GM12878 (cell line): ENCODE measurements at regions not wholly inside any gene's neighbourhood (a gene's known extent, or its start where the extent isn't known, plus 50 kb on each side); places are given as distances from the start of the nearest gene placed in this dataset.
A peak's percentile ranks its signal among the peaks of the same experiment; 100 is the strongest.

Source experiments
- ATAC-seq: fragments of 200-7000 bp; cut with Tn5 transposase; 3 replicates; pipeline ENCODE4 v1.9.1; 2020; ENCODE audit warnings: mild to moderate bottlenecking, moderate library complexity
- BruUV-seq: library from RNA; stranded (reverse); fragments of 400-500 nt; replicated peaks from 2 replicates; lab custom pipeline; 2021; lab: Mats Ljungman, UMichigan
- CTCF ChIA-PET: fragments of 300-600 bp; sonication (Branson Sonifier 250); formaldehyde crosslinking; extraction: SDS; loops from one replicate; lab custom pipeline; 2021; ENCODE audit warnings: inconsistent platforms; lab: Yijun Ruan, JAX
- POLR2A ChIA-PET: fragments of 350-600 bp; formaldehyde crosslinking; extraction: SDS; loops from one replicate; lab custom pipeline; 2021; ENCODE audit warnings: inconsistent platforms; lab: Charles Lee
- RAD21 ChIA-PET: fragments of 300-600 bp; sonication (Branson Sonifier 250); formaldehyde crosslinking; loops from one replicate; lab custom pipeline; 2023; ENCODE audit warnings: antibody characterized with exemption; ENCODE audit not compliant: unreplicated experiment; lab: Charles Lee
- SMC1A ChIA-PET: fragments of 300-600 bp; sonication (Branson Sonifier 250); formaldehyde crosslinking; loops from one replicate; lab custom pipeline; 2023; ENCODE audit not compliant: unreplicated experiment, uncharacterized antibody; lab: Charles Lee
- DNase-seq: peaks from one replicate; pipeline ENCODE4 v3.0.0-alpha.2; 2011; ENCODE audit warnings: low read depth, low spot score
- FAIRE-seq: peaks from 3 replicates; lab custom pipeline; 2011; peaks lifted over from hg19 to GRCh38; lab: Jason Lieb, UNC
- H2AFZ ChIP-seq: 2 replicates; pipeline ENCODE4 v1.6.0; 2011; ENCODE audit warnings: low read depth, low read length, control low read depth; ENCODE audit not compliant: control insufficient read depth
- H3K27ac ChIP-seq: 2 replicates; pipeline ENCODE4 v1.5.1; 2011; ENCODE audit warnings: control low read depth; ENCODE audit not compliant: control insufficient read depth, insufficient read depth
- H3K27me3 ChIP-seq, 2 experiments: replicated peaks in 1 of 2; 2 replicates each; pipeline versions ENCODE4 v1.6.0 to v1.6.1; 2011; ENCODE audit warnings: low read length in 1 of 2; ENCODE audit not compliant: control insufficient read depth in 2 of 2, insufficient read depth in 2 of 2
- H3K36me3 ChIP-seq, 2 experiments: 2 replicates each; pipeline ENCODE4 v1.5.1; 2011; ENCODE audit warnings: low read length in 1 of 2; ENCODE audit not compliant: control insufficient read depth in 2 of 2, insufficient read depth in 2 of 2
- H3K4me1 ChIP-seq: 2 replicates; pipeline ENCODE4 v1.6.1; 2011; ENCODE audit warnings: mild to moderate bottlenecking, low read length, moderate library complexity, mixed read lengths; ENCODE audit not compliant: control insufficient read depth, insufficient read depth
- H3K4me2 ChIP-seq: 2 replicates; pipeline ENCODE4 v1.6.0; 2011; ENCODE audit warnings: control low read depth; ENCODE audit not compliant: control insufficient read depth, insufficient read depth
- H3K4me3 ChIP-seq: fragments of 200-600 bp; sonication (generic); 2 replicates; pipeline ENCODE4 v1.5.1; 2016
- H3K79me2 ChIP-seq: 2 replicates; pipeline ENCODE4 v1.6.0; 2011; ENCODE audit warnings: low read length; ENCODE audit not compliant: control insufficient read depth, insufficient read depth
- H3K9ac ChIP-seq: 2 replicates; pipeline ENCODE4 v1.8.0; 2011; ENCODE audit warnings: low read length, control low read depth, mixed read lengths; ENCODE audit not compliant: control insufficient read depth, insufficient read depth
- H3K9me3 ChIP-seq: replicated peaks from 3 replicates; pipeline ENCODE4 v1.5.1; 2011; ENCODE audit warnings: mild to moderate bottlenecking, low read length; ENCODE audit not compliant: control insufficient read depth, insufficient read depth
- H4K20me1 ChIP-seq: 2 replicates; pipeline ENCODE4 v1.6.0; 2011; ENCODE audit not compliant: control insufficient read depth, insufficient read depth
- ATF7 ChIP-seq: fragments of 450-650 bp; IDR thresholded peaks from 2 replicates; pipeline ENCODE4 v1.6.1; 2016; ENCODE audit warnings: low read depth, mild to moderate bottlenecking
- CREB1 ChIP-seq: IDR thresholded peaks from 2 replicates; pipeline ENCODE4 v1.6.1; 2012; ENCODE audit warnings: low read depth, mild to moderate bottlenecking, inconsistent platforms
- CREM ChIP-seq: IDR thresholded peaks from 2 replicates; pipeline ENCODE4 v1.6.1; 2014; ENCODE audit warnings: antibody characterized with exemption, low read depth
- EGR1 ChIP-seq, 2 experiments: IDR thresholded peaks; 1 replicate in 1 of 2; 2 replicates in 1 of 2; pipeline ENCODE4 v1.6.1; 2011 to 2012; ENCODE audit warnings: low read depth in 2 of 2, low read length in 2 of 2, borderline replicate concordance in 1 of 2, mild to moderate bottlenecking in 1 of 2, moderate library complexity in 1 of 2
- GATAD2B ChIP-seq: fragments of 450-650 bp; conservative IDR thresholded peaks from 2 replicates; pipeline ENCODE4 v1.6.1; 2017; ENCODE audit warnings: low read depth, mild to moderate bottlenecking, moderate library complexity
- NBN ChIP-seq: fragments of 450-650 bp; IDR thresholded peaks from 2 replicates; pipeline ENCODE4 v1.6.1; 2016
- NFYB ChIP-seq: IDR thresholded peaks from 2 replicates; pipeline ENCODE4 v1.6.1; 2011; ENCODE audit warnings: low read depth, mild to moderate bottlenecking, low read length, improper control_type of control experiment, moderate library complexity; ENCODE audit not compliant: insufficient read depth
- SPI1 ChIP-seq: IDR thresholded peaks from 2 replicates; pipeline ENCODE4 v1.6.1; 2011; ENCODE audit warnings: low read depth, mild to moderate bottlenecking, low read length, moderate library complexity, borderline replicate concordance; ENCODE audit not compliant: insufficient read depth
- YBX1 ChIP-seq: fragments of 450-650 bp; IDR thresholded peaks from 2 replicates; pipeline ENCODE4 v1.6.1; 2016; ENCODE audit warnings: antibody characterized with exemption
- ZNF274 ChIP-seq: IDR thresholded peaks from one replicate; pipeline ENCODE4 v1.8.0; 2011; ENCODE audit not compliant: insufficient read length, insufficient read depth
- ZZZ3 ChIP-seq: IDR thresholded peaks from 2 replicates; pipeline ENCODE4 v1.6.1; 2011; ENCODE audit warnings: low read depth; ENCODE audit not compliant: control insufficient read depth, insufficient read length
- WGBS: methylation state at CpG from one replicate; pipeline ENCODE4 v1.1.6; 2016; ENCODE audit warnings: low lambda C conversion rate; ENCODE audit not compliant: insufficient replicate concordance, insufficient coverage; ENCODE audit errors: missing lambda C conversion rate; 5-methylcytosine and 5-hydroxymethylcytosine counted together
- in situ Hi-C: fragments of 300-500 bp; cut with MboI; formaldehyde crosslinking; loops from 9 replicates; pipeline ENCODE4 v1.14.3; 2018; ENCODE audit warnings: mixed read lengths
- intact Hi-C: fragments of 100-400 bp; cut with micrococcal nuclease; formaldehyde crosslinking; loops from one replicate; pipeline ENCODE4 v1.14.2; 2022; ENCODE audit not compliant: unreplicated experiment
- TF ChIP-seq, protein P1 (sequence below): IDR thresholded peaks from 2 replicates; pipeline ENCODE4 v1.6.1; 2011; ENCODE audit warnings: mild to moderate bottlenecking, low read depth, low read length, moderate library complexity; ENCODE audit not compliant: insufficient replicate concordance
- TF ChIP-seq, protein P2 (sequence below): fragments of 450-650 bp; conservative IDR thresholded peaks from 2 replicates; pipeline ENCODE4 v1.6.1; 2017; ENCODE audit warnings: mild to moderate bottlenecking, moderate library complexity
- TF ChIP-seq, protein P3 (sequence below): IDR thresholded peaks from 2 replicates; pipeline ENCODE4 v1.6.1; 2012; ENCODE audit warnings: low read length, inconsistent platforms

DNA sequence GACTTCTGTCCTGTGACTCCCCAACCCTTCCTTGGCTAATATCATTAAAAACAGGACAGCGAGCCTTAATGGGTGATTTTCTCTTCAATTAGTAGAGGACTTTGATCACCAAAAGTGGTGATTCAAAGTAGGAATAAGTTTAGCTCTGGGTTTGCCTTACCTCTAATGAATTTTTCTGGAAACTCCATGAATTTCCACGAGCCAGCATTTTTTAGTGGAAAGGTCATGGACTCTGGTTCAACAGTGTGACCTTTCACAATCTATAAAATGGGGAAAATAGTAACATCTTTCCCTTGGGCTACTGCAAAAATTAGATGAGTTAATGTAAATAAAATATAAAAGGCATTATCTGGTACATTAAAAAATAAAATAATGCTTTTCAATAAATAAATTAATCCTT lies 417.8 kb upstream of the NR2F2 start:
- Histone ChIP-seq H4K20me1 (no peaks in the 10 kb centered on the region), H3K79me2 (no peaks in the 10 kb centered on the region), H3K27ac (no peak overlapping the region), H3K9ac (no peak overlapping the region), H2AFZ (no peak overlapping the region), H3K4me2 (no peak overlapping the region), H3K27me3 (no peaks in the 10 kb centered on the region), H3K4me1 (no peaks in the 10 kb centered on the region), H3K9me3 (no peaks in the 10 kb centered on the region; the same call in 2 of the 3 replicates), H3K4me3 (no peak overlapping the region), H3K36me3 (no peaks in the 10 kb centered on the region)
- ChIA-PET POLR2A (no interaction called here), SMC1A (interaction anchor here (0.8 to 1.0 kb wide), 3 partner anchors 27 to 135 kb away, joined by 3 read pairs; no protein-coding TSS in a partner anchor), RAD21 (no interaction called here), CTCF (no interaction called here)
- ATAC-seq (no peak), DNase-seq (no peak), FAIRE-seq (no peak)
- TF ChIP-seq NFYB (no peak), YBX1 (no peak), CREB1 (no peak)
- 35% methylated on average over 2 of the region's 2 CpGs for WGBS
- BruUV-seq: no TSS peak
- intact Hi-C loops (no loop called here), in situ Hi-C loops (no loop called here)

DNA sequence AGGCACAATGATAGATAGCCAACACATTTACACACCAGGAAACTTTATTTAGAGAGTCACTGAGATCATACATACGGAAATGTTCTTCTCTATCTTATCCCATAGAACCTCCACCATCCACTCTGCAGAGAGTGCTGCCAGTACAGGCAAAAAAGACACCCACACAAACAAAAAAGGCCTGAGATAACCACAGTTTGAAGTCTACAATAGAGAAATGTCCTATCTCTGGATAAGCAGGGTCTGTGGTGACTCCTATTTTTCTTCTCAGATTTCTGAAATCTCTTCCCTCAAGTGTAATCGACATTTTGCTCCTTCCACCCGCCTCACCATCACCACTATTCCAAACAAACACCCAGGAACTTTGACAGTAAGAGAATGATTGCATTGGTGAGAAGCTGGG lies 413.9 kb upstream of the NR2F2 start:
- H3K79me2 ChIP-seq: no peaks in the 10 kb centered on the region
- H3K27me3 ChIP-seq: no peaks in the 10 kb centered on the region
- intact Hi-C loops (no loop called here), in situ Hi-C loops (no loop called here)
- peak overlapping the region; percentile 38; the same call in 1 of the 2 replicates for H2AFZ ChIP-seq
- H4K20me1 ChIP-seq: no peaks in the 10 kb centered on the region
- no TSS peak for BruUV-seq
- H3K4me1 ChIP-seq: no peaks in the 10 kb centered on the region
- peak; percentile 17; the same call in 2 of the 3 replicates for ATAC-seq
- no peak for FAIRE-seq
- no peaks in the 10 kb centered on the region for H3K36me3 ChIP-seq
- no peak overlapping the region for H3K4me3 ChIP-seq
- H3K27ac ChIP-seq: no peak overlapping the region
- POLR2A ChIA-PET: interaction anchor here (0.8 kb wide), 1 partner anchor 10 kb away, joined by 3 read pairs; no protein-coding TSS in a partner anchor
- 3% methylated on average over 3 of the region's 3 CpGs for WGBS
- no peaks in the 10 kb centered on the region; the same call in 2 of the 3 replicates for H3K9me3 ChIP-seq
- RAD21 ChIA-PET: interaction anchor here (0.8 to 1.1 kb wide), 2 partner anchors 43 to 47 kb away, joined by 3 to 4 read pairs; no protein-coding TSS in a partner anchor
- SMC1A ChIA-PET: interaction anchor here (0.8 to 2.1 kb wide), 16 partner anchors 10 to 411 kb away, joined by 3 to 7 read pairs (median 3); no protein-coding TSS in a partner anchor
- no peak overlapping the region for H3K4me2 ChIP-seq
- no peak for DNase-seq
- H3K9ac ChIP-seq: no peak overlapping the region
- CTCF ChIA-PET: interaction anchor here (1.2 to 1.4 kb wide), 3 partner anchors 10 to 27 kb away, joined by 3 to 5 read pairs (median 4); no protein-coding TSS in a partner anchor
- no peak for TF ChIP-seq ZZZ3
- TF ChIP-seq, protein P1, sequence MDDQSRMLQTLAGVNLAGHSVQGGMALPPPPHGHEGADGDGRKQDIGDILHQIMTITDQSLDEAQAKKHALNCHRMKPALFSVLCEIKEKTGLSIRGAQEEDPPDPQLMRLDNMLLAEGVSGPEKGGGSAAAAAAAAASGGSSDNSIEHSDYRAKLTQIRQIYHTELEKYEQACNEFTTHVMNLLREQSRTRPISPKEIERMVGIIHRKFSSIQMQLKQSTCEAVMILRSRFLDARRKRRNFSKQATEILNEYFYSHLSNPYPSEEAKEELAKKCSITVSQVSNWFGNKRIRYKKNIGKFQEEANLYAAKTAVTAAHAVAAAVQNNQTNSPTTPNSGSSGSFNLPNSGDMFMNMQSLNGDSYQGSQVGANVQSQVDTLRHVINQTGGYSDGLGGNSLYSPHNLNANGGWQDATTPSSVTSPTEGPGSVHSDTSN: no peak
- TF ChIP-seq NBN: no peak
- no peak for TF ChIP-seq SPI1
- TF ChIP-seq, protein P2, sequence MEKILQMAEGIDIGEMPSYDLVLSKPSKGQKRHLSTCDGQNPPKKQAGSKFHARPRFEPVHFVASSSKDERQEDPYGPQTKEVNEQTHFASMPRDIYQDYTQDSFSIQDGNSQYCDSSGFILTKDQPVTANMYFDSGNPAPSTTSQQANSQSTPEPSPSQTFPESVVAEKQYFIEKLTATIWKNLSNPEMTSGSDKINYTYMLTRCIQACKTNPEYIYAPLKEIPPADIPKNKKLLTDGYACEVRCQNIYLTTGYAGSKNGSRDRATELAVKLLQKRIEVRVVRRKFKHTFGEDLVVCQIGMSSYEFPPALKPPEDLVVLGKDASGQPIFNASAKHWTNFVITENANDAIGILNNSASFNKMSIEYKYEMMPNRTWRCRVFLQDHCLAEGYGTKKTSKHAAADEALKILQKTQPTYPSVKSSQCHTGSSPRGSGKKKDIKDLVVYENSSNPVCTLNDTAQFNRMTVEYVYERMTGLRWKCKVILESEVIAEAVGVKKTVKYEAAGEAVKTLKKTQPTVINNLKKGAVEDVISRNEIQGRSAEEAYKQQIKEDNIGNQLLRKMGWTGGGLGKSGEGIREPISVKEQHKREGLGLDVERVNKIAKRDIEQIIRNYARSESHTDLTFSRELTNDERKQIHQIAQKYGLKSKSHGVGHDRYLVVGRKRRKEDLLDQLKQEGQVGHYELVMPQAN: no peak
- TF ChIP-seq GATAD2B: no peak
- TF ChIP-seq, protein P3, sequence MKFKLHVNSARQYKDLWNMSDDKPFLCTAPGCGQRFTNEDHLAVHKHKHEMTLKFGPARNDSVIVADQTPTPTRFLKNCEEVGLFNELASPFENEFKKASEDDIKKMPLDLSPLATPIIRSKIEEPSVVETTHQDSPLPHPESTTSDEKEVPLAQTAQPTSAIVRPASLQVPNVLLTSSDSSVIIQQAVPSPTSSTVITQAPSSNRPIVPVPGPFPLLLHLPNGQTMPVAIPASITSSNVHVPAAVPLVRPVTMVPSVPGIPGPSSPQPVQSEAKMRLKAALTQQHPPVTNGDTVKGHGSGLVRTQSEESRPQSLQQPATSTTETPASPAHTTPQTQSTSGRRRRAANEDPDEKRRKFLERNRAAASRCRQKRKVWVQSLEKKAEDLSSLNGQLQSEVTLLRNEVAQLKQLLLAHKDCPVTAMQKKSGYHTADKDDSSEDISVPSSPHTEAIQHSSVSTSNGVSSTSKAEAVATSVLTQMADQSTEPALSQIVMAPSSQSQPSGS: no peak
- TF ChIP-seq CREM: no peak
- TF ChIP-seq EGR1 (IDR thresholded peaks at IDR 0.05; ENCODE audit: borderline replicate concordance in 1 of 2, low read depth in 2 of 2, low read length in 2 of 2): no peak
- TF ChIP-seq ZNF274: no peak
- no peak for TF ChIP-seq ATF7
